ENCODE measurements at regions not wholly inside any gene's neighbourhood (a gene's known extent, or its start where the extent isn't known, plus 50 kb on each side); places are given as distances from the start of the nearest gene placed in this dataset.

- TF ChIP-seq CTCF (IDR thresholded peaks at IDR 0.05; ENCODE audit: insufficient read depth, low read length, poor library complexity, severe bottlenecking) (no peak), EZH2phosphoT487 (conservative IDR thresholded peaks at IDR 0.05; ENCODE audit: low read length) (no peak)
Observed at GRCh38 chr7:31440511-31440910, 73.4 kb upstream of the ITPRID1 start.
